Gastroesophageal sphincter (tissue), 3 donors: ENCODE measurements at regions not wholly inside any gene's neighbourhood (a gene's known extent, or its start where the extent isn't known, plus 50 kb on each side); places are given as distances from the start of the nearest gene placed in this dataset.

Source experiments
- POLR2AphosphoS5 ChIP-seq: sonication (generic); formaldehyde crosslinking; IDR thresholded peaks from one replicate; pipeline ENCODE4 v1.6.1; 2017; ENCODE audit warnings: antibody characterized with exemption
- TF ChIP-seq, protein P1 (sequence below), 4 experiments: fragments of 200-600 bp in 2 of 4; fragments of 450-650 bp in 2 of 4; sonication (generic) in 1 of 4; IDR thresholded peaks; one replicate each; pipeline ENCODE4 v1.5.1; 2017 to 2019; ENCODE audit warnings: antibody characterized with exemption in 4 of 4, mild to moderate bottlenecking in 2 of 4, moderate library complexity in 2 of 4

DNA sequence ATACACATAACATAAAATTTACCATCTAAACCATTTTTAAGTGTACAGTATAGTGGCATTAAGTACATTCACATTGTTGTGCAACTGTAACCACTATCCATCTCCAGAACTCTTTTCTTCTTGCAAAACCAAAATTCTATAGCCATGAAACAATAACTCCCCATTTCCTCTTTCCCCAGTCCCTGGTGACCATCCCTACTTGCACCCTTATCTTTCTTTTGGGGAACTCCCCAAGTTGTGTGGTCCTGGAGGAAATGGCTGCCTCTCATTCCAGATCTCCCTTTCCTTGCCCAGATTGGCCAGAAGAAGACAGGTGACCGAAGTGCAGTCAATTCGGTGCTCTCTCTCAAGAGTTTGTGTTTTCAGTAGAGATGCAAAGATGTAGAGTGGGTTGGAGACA lies 389.6 kb upstream of the C1orf87 start:
- TF ChIP-seq, protein P1, sequence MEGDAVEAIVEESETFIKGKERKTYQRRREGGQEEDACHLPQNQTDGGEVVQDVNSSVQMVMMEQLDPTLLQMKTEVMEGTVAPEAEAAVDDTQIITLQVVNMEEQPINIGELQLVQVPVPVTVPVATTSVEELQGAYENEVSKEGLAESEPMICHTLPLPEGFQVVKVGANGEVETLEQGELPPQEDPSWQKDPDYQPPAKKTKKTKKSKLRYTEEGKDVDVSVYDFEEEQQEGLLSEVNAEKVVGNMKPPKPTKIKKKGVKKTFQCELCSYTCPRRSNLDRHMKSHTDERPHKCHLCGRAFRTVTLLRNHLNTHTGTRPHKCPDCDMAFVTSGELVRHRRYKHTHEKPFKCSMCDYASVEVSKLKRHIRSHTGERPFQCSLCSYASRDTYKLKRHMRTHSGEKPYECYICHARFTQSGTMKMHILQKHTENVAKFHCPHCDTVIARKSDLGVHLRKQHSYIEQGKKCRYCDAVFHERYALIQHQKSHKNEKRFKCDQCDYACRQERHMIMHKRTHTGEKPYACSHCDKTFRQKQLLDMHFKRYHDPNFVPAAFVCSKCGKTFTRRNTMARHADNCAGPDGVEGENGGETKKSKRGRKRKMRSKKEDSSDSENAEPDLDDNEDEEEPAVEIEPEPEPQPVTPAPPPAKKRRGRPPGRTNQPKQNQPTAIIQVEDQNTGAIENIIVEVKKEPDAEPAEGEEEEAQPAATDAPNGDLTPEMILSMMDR (IDR thresholded peaks at IDR 0.05), result no peak
- no peak for TF ChIP-seq POLR2AphosphoS5
